Activated CD8-positive, alpha-beta T cell treated with anti-CD3 and anti-CD28 coated beads for 36 hours (primary cell): ENCODE measurements at regions not wholly inside any gene's neighbourhood (a gene's known extent, or its start where the extent isn't known, plus 50 kb on each side); places are given as distances from the start of the nearest gene placed in this dataset.

ENCODE experiments used
- ATAC-seq: fragments of 200-7000 bp; cut with Tn5 transposase; one replicate; pipeline ENCODE4 v1.10.0; 2021; ENCODE audit warnings: mild to moderate bottlenecking, moderate library complexity
- CTCF ChIA-PET: fragments of 350-600 bp; sonication (Branson Sonifier 250); formaldehyde crosslinking; loops from one replicate; lab custom pipeline; 2021; ENCODE audit warnings: antibody characterized with exemption; lab: Charles Lee
- POLR2A ChIA-PET: fragments of 350-600 bp; sonication (Branson Sonifier 250); formaldehyde crosslinking; loops from one replicate; lab custom pipeline; 2021; ENCODE audit warnings: antibody characterized with exemption; lab: Charles Lee
- DNase-seq: peaks from one replicate; pipeline ENCODE4 v3.0.0-alpha.2; 2020
- H3K27ac Mint-ChIP-seq: one replicate; pipeline ENCODE4 v1.8.0; 2021; ENCODE audit warnings: mild to moderate bottlenecking, mixed read lengths
- H3K27me3 Mint-ChIP-seq: one replicate; pipeline ENCODE4 v1.8.0; 2021; ENCODE audit warnings: mixed read lengths
- H3K36me3 Mint-ChIP-seq: one replicate; pipeline ENCODE4 v1.8.0; 2021; ENCODE audit warnings: low read depth, mixed read lengths
- H3K4me1 Mint-ChIP-seq: one replicate; pipeline ENCODE4 v1.8.0; 2021; ENCODE audit warnings: low read depth, mixed read lengths
- H3K4me3 Mint-ChIP-seq: one replicate; pipeline ENCODE4 v1.8.0; 2021; ENCODE audit warnings: mild to moderate bottlenecking, moderate library complexity, mixed read lengths
- H3K9me3 Mint-ChIP-seq: one replicate; pipeline ENCODE4 v1.8.0; 2021; ENCODE audit warnings: mixed read lengths
- CTCF ChIP-seq: fragments of 200-600 bp; IDR thresholded peaks from one replicate; pipeline ENCODE4 v1.8.0; 2022; ENCODE audit warnings: antibody characterized with exemption, mild to moderate bottlenecking
- intact Hi-C: fragments of 100-400 bp; cut with micrococcal nuclease; formaldehyde crosslinking; loops from one replicate; pipeline ENCODE4 v1.10.0; 2022

GRCh38 chr17:6908807-6909206, 77.3 kb upstream of the TEKT1 start:
- intact Hi-C loops = no loop called here
- peaks cover 3% of the 10 kb centered on the region for H3K27me3 Mint-ChIP-seq
- no peaks in the 10 kb centered on the region for H3K36me3 Mint-ChIP-seq
- CTCF ChIA-PET = interaction anchor here (0.7 to 3.6 kb wide), 3 partner anchors 12 to 243 kb away, joined by 3 to 91 read pairs (median 21); no protein-coding TSS in a partner anchor
- H3K4me3 Mint-ChIP-seq = no peak overlapping the region
- no peaks in the 10 kb centered on the region for H3K9me3 Mint-ChIP-seq
- DNase-seq (no peak), ATAC-seq (no peak)
- POLR2A ChIA-PET = interaction anchor here (0.5 kb wide), 1 partner anchor 47 kb away, joined by 3 read pairs; no protein-coding TSS in a partner anchor
- no peak for TF ChIP-seq CTCF
- H3K27ac Mint-ChIP-seq = no peak overlapping the region
- no peaks in the 10 kb centered on the region for H3K4me1 Mint-ChIP-seq

- Mint-ChIP-seq H3K9me3 (no peaks in the 10 kb centered on the region), H3K36me3 (no peaks in the 10 kb centered on the region), H3K27ac (no peak overlapping the region), H3K4me3 (no peak overlapping the region), H3K4me1 (peaks cover 6% of the 10 kb centered on the region), H3K27me3 (peaks cover 4% of the 10 kb centered on the region)
- CTCF ChIA-PET = interaction anchor here (0.8 to 3.6 kb wide), 51 partner anchors 10 to 249 kb away, joined by 3 to 91 read pairs (median 5); partner anchors contain the start of genes ALOX12 and RNASEK
- POLR2A ChIA-PET = interaction anchor here (0.6 to 1.4 kb wide), 3 partner anchors 17 to 104 kb away, joined by 3 to 5 read pairs (median 3); no protein-coding TSS in a partner anchor
- ATAC-seq (no peak), DNase-seq (no peak)
- intact Hi-C loops = loop anchor here (2.0 to 5.0 kb wide), 2 partner anchors 94 to 111 kb away; partner anchors contain the start of gene BCL6B
- peak; percentile 88 for TF ChIP-seq CTCF
These were observed 79.6 kb upstream of the TEKT1 start for GRCh38 chr17:6910987-6911603.

- Mint-ChIP-seq H3K9me3 (no peaks in the 10 kb centered on the region), H3K36me3 (no peaks in the 10 kb centered on the region), H3K27me3 (peaks cover 4% of the 10 kb centered on the region), H3K27ac (no peak overlapping the region), H3K4me3 (no peak overlapping the region), H3K4me1 (peaks cover 6% of the 10 kb centered on the region)
- ChIA-PET POLR2A (interaction anchor here (0.6 kb wide), 1 partner anchor 18 kb away, joined by 3 read pairs; no protein-coding TSS in a partner anchor), CTCF (interaction anchor here (0.8 to 12.1 kb wide), 6 partner anchors 32 to 132 kb away, joined by 3 to 284 read pairs (median 9); partner anchors contain the start of genes BCL6B, RNASEK and SLC16A11)
- no peak for ATAC-seq
- DNase-seq = no peak
- no peak for TF ChIP-seq CTCF
- intact Hi-C loops = loop anchor here (5.0 kb wide), 1 partner anchor 110 kb away; the partner anchor contains the start of gene BCL6B
These were observed 80.9 kb upstream of the TEKT1 start for GRCh38 chr17:6912110-6913051.

- CTCF ChIA-PET = interaction anchor here (0.7 to 12.1 kb wide), 29 partner anchors 9 to 219 kb away, joined by 3 to 284 read pairs (median 5); partner anchors contain the start of genes BCL6B, RNASEK and TEKT1
- Mint-ChIP-seq H3K4me3 (peak overlapping the region; percentile 71), H3K9me3 (no peaks in the 10 kb centered on the region), H3K36me3 (no peaks in the 10 kb centered on the region), H3K27me3 (peaks cover 4% of the 10 kb centered on the region), H3K27ac (no peak overlapping the region), H3K4me1 (peaks cover 6% of the 10 kb centered on the region)
- peak; percentile 95 for TF ChIP-seq CTCF
- ATAC-seq (peak; percentile 94), DNase-seq (peak; percentile 91)
- intact Hi-C loops = loop anchor here (5.0 kb wide), 1 partner anchor 108 kb away; the partner anchor contains the start of gene BCL6B
- POLR2A ChIA-PET = interaction anchor here (0.7 to 2.0 kb wide), 5 partner anchors 16 to 101 kb away, joined by 3 to 9 read pairs (median 4); partner anchors contain the start of gene RNASEK
These were observed 82.0 kb upstream of the ALOX12 start for GRCh38 chr17:6913608-6914443.
